GM12875 (cell line): ENCODE measurements at regions not wholly inside any gene's neighbourhood (a gene's known extent, or its start where the extent isn't known, plus 50 kb on each side); places are given as distances from the start of the nearest gene placed in this dataset.

Source experiments
- H3K4me3 ChIP-seq: one replicate; pipeline ENCODE4 v1.5.1; 2011; ENCODE audit warnings: low read depth, low read length, control low read depth
- CTCF ChIP-seq: IDR thresholded peaks from 2 replicates; pipeline ENCODE4 v1.5.1; 2011; ENCODE audit warnings: low read depth, mild to moderate bottlenecking, control low read depth, inconsistent platforms, low read length, moderate library complexity, borderline replicate concordance; ENCODE audit not compliant: insufficient read depth

- TF ChIP-seq CTCF = no peak
- no peak overlapping the region for H3K4me3 ChIP-seq
Observed at GRCh38 chr14:55805250-55805649, 225.2 kb downstream of the KTN1 start.

GRCh38 chr14:55807053-55807880 lies 227.3 kb downstream of the KTN1 start:
- TF ChIP-seq CTCF = no peak
- no peak overlapping the region for H3K4me3 ChIP-seq

- TF ChIP-seq CTCF = no peak
- H3K4me3 ChIP-seq = no peak overlapping the region
Observed at GRCh38 chr14:55807881-55808379, 227.9 kb downstream of the KTN1 start.

GRCh38 chr14:55813630-55814029 lies 233.6 kb downstream of the KTN1 start:
- H3K4me3 ChIP-seq = no peak overlapping the region
- TF ChIP-seq CTCF = no peak

GRCh38 chr14:55814064-55814463 lies 234.1 kb downstream of the KTN1 start:
- H3K4me3 ChIP-seq = no peak overlapping the region
- no peak for TF ChIP-seq CTCF

- TF ChIP-seq CTCF = no peak
- no peak overlapping the region for H3K4me3 ChIP-seq
Observed at GRCh38 chr14:55814873-55815272, 234.9 kb downstream of the KTN1 start.

- no peak overlapping the region for H3K4me3 ChIP-seq
- no peak for TF ChIP-seq CTCF
Observed at GRCh38 chr14:55816225-55816624, 236.2 kb downstream of the KTN1 start.
